GM18517 (cell line): ENCODE measurements at regions not wholly inside any gene's neighbourhood (a gene's known extent, or its start where the extent isn't known, plus 50 kb on each side); places are given as distances from the start of the nearest gene placed in this dataset.

Source experiments
- ATAC-seq: cut with Tn5 transposase; IDR thresholded peaks from one replicate; pipeline ENCODE4 v1.9.1; 2021; ENCODE audit warnings: mild to moderate bottlenecking, moderate library complexity; ENCODE audit not compliant: unreplicated experiment

GRCh38 chr2:16019617-16020351 lies 79.4 kb downstream of the MYCN start:
- ATAC-seq: no peak

DNA sequence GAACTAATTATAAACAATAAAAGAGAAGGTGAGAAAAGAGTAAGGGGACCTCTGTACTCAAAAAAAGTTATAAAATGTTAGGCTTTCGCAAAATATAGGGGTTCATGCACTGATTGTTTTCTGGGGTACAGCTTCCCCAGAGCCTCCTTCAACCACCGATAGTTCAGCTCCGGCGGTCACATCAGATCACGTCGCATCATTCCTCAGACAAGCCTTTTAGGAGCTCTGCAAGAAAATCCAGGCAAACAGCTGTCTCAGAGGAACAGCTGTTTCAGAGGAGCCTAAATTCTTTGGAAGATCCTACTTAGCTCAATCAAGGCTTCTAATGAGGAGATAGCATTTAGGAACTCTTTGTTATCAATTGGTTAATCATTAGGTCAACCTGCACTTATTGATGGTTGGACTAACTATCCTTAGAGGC lies 78.7 kb downstream of the MYCN start:
- ATAC-seq: no peak

DNA sequence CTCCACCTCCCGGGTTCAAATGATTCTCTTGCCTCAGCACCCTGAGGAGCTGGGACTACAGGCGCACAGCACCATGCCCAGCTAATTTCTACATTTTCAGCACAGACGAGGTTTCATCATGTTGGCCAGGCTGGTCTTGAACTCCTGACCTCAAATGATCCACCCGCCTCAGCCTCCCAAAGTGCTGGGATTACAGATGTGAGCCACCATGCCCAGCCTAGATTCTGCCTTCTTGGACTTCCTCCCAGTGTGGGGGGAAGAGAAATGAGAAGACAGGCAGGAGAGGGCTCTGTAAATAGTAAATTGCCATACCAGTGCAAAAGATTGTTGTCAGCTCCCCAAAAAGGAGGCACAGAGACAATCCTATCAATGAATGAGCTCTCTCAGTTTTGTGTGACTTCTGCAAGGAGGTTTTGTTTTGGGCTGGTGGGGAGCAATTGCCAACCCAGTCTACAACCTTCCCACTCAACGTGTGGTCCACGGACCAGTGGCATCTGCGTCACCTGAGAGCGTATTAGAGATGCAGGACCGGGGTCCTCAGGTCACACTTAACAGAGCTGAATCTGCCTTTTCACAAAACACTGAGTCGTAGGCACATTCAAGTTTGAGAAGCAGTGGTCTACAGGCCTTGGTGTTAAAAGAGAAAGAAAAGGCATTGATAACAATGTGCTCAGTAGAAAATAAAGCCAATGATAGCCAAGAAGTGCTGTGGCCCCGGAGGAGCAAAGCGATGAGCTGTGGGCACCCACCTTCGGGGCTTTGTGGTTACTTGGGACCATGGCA lies 78.1 kb downstream of the MYCN start:
- no peak for ATAC-seq

DNA sequence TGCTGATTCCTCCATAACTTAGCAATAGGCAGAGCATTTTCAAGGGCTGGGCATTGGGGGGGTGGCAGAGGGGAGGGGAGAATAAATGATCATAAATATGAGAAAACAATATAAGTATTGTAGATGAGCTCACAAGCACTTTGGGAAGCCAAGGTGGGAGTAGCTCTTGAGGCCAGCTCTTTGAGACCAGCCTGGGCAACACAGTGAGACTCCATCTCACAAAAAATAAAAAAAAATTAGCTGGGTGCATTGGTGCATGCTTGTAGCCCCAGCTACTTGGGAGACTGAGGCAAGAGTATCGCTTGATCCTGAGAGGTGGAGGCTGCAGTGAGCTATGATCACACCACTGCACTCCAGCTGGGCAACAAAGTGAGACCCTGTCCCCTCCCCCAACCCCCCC lies 75.9 kb downstream of the MYCN start:
- ATAC-seq: no peak

DNA sequence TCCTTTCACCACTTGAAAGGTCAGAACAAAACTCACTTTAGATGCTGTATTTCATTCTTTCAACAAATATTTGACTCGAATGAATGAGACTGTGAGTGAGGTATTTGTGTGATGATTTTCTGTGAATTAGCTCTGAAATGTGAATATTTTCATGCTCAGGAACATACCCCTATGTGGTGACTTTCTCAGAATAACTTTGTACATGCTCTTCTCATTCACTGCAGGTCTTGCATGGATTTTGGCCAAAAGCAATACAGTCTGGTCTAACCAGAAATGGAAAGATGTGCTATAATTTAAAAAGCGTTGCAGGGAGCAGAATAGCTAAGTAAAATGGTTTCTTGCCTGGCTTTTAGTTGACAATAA lies 75.5 kb downstream of the MYCN start:
- no peak for ATAC-seq

DNA sequence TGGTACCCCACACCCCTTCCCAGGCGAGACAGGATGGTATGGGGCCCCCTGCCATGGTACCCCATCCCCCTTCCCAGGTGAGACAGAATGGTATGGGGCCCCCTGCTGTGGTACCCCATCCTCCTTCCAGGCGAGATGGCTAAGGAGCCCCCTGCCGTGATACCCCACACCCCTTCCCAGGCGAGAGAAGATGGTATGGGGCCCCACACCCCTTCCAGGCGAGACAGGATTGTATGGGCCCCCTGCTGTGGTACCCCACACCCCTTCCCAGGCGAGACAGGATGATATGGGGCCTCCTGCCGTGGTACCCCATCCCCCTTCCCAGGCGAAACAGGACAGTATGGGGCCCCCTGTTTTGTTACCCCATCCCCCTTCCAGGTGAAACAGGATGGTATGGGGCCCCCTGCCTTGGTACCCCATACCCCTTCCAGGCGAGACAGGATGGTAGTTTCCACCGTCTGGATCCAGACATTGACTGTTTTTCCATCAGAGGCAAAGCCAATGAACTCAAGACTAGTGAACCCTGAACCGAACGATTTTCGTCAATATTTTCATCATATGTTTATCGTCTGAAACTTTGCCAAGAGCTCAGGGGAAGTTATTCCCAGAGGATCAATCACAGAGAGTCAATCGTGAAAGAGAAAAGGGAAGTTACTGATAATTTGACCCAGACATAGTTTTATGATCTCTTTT lies 75.0 kb downstream of the MYCN start:
- no peak for ATAC-seq

DNA sequence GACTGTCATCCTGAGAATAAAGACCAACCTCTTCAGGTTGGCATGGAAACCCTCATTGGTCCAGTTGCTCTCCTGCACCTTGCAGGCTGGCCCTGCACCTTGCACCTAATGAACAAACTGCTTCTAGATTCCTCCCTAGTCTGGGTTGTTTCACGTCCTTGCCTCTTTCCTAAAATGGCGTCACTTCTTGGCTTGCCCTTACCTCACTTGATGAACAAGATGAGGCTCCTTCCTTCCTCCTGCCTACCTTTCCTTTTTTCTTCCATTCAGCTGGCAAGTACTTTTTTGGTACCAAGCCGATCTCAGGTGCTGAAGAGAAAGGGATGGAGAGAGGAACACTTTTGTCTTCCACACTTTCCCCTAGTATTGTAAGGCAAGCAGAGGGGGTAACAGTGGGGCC lies 74.5 kb downstream of the MYCN start:
- ATAC-seq: no peak

DNA sequence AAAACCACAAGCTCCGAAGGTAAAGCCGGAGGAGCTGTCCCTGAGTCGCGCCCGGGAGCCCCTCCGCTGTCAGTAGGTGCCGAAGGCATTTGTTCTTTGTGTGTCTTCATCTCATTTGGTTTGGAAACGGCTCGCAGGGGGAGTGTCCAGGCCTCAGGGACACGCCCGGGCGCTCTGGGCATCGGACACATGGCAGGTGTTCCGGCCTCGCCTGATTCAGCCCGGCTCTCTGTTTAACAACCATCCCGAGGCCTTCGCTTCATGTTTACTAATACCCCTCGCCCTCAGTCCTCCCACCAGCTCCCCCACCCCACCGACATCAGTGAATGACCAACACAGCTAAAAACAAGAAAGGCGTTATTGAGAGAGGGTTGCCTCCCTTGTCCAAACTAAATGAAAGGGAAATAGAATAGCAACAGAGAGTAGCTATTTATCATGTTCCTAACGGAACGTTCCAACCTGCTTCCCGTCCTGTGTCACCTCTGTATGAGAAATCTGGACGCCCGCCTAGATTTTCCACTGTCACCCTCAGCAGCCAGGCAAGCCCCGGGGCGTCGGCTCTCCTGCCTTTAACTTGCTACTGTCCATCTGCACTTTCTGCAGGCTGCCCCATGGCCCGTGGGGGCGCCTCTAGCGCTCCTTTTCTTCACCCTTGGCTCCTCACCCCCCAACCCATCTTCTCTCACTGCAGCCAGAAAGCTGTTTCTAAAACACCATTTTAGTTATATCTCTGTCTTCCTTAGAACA lies 73.9 kb downstream of the MYCN start:
- no peak for ATAC-seq

GRCh38 chr2:16013359-16013911 lies 73.1 kb downstream of the MYCN start:
- ATAC-seq: no peak

- no peak for ATAC-seq
Measured at GRCh38 chr2:16012626-16013358, 72.4 kb downstream of the MYCN start.

DNA sequence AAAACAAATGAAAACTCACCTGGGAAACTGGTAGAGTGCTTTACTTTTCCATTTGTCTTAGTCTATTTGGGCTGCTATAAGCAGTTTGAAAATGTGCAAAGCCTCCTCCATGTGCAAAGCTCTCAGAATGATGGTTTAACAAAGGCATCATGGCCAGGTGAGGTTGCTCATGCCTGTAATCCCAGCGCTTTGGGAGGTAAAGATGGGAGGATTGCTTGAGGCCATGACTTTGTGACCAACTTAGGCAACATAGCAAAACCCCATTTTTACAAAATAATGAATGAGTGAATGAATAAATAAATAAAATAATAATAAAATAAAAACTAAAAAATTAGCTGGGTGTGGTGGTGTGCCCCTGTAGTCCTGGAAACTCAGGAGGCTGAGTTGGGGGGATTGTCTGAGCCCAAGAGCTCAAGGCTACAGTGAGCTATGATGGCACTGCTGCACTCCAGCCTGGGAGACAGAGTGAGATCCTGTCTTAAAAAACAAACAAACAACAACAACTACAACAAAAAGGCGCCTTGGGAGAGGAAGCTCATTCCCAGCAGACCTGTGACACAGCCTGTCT lies 71.8 kb downstream of the MYCN start:
- ATAC-seq: no peak

GRCh38 chr2:16011621-16011960 lies 71.2 kb downstream of the MYCN start:
- ATAC-seq: no peak

- ATAC-seq: no peak
Measured at GRCh38 chr2:16010951-16011620, 70.7 kb downstream of the MYCN start.

DNA sequence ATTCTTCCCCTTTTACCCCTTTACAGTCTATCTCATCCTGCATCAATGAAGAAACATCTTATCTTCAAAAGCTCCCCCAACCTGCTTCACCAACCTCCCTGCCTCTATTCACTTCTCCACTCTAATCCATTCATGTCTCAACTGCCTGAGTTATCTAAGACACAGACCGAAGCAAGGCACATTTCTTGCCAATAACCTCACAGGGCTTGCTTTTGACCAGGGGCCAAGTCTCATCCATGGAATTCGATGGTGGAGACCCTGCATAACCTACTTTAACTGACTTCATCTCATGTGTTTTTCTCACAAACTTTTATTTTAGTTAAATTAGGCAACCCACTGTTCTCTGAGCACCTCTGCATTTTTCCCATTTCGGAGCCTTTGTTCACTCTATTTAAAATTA lies 69.7 kb downstream of the MYCN start:
- no peak for ATAC-seq

- ATAC-seq: no peak
Measured at GRCh38 chr2:16009560-16009959, 69.2 kb downstream of the MYCN start.

DNA sequence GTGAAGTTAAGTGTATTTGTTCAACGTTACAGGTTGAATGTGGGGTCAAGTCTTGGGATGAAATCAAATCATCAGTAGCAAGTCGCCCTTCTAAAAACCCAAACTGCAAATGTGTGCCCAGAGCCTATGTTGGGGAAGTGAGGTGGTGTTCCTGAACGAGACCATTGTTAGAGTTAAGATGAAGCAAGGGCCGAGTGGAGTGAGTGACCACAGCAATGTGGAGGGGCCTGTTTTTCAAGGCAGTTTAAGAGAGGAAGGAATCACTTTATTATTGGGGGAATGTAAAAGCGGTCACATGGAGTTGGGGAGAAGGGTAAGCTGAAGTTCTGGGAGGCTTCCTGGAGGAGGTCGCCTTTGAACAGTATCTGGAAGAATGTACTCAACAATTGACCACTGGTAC lies 68.5 kb downstream of the MYCN start:
- ATAC-seq: no peak

- no peak for ATAC-seq
Measured at GRCh38 chr2:16008331-16008850, 68.0 kb downstream of the MYCN start.

- no peak for ATAC-seq
Measured at GRCh38 chr2:16007167-16007934, 67.0 kb downstream of the MYCN start.
